GM12873 (cell line): ENCODE measurements at regions not wholly inside any gene's neighbourhood (a gene's known extent, or its start where the extent isn't known, plus 50 kb on each side); places are given as distances from the start of the nearest gene placed in this dataset.

Source experiments
- TF ChIP-seq, protein P1 (sequence below): IDR thresholded peaks from 2 replicates; pipeline ENCODE4 v1.5.1; 2012; ENCODE audit warnings: low read depth, mild to moderate bottlenecking, moderate library complexity, low read length, control low read depth; ENCODE audit not compliant: insufficient read depth; ENCODE audit errors: missing control alignments

DNA sequence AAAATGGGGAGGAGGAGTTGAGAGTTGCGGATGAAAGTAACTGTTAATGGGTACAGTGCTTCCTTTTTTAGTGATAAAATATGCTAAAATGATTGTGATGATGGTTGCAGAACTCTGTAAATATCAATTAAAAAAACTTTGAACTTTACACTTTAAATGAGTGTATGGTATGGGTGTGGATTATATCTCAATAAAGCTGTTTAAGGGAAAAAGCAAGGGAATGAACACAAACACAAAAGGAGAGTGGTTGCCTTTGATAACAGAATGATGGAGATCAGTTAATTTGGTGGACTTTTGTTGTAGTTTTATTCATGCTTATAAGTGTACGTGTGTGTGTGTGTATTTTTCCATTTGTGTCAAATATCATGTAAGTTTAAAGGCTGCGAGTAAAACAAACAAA, 186.1 kb downstream of the ZNF608 start:
- TF ChIP-seq, protein P1, sequence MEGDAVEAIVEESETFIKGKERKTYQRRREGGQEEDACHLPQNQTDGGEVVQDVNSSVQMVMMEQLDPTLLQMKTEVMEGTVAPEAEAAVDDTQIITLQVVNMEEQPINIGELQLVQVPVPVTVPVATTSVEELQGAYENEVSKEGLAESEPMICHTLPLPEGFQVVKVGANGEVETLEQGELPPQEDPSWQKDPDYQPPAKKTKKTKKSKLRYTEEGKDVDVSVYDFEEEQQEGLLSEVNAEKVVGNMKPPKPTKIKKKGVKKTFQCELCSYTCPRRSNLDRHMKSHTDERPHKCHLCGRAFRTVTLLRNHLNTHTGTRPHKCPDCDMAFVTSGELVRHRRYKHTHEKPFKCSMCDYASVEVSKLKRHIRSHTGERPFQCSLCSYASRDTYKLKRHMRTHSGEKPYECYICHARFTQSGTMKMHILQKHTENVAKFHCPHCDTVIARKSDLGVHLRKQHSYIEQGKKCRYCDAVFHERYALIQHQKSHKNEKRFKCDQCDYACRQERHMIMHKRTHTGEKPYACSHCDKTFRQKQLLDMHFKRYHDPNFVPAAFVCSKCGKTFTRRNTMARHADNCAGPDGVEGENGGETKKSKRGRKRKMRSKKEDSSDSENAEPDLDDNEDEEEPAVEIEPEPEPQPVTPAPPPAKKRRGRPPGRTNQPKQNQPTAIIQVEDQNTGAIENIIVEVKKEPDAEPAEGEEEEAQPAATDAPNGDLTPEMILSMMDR, result no peak

DNA sequence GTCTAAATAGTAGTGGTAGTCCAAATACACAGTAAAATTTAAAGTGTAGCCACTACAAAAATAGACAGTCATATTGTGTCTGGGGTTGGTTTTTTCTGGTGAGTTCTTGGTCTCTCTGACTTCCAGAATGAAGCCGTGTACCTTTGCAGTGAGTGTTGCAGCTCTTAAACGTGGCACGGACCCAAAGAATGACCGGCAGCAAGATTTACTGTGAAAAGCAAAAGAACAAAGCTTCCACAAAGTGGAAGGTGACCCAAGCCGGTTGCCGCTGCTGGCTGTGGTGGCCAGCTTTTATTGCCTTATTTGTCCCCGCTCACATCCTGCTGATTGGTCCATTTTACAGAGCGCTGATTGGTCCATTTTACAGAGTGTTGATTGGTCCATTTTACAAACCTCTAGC, 188.7 kb downstream of the ZNF608 start:
- TF ChIP-seq, protein P1, result no peak

DNA sequence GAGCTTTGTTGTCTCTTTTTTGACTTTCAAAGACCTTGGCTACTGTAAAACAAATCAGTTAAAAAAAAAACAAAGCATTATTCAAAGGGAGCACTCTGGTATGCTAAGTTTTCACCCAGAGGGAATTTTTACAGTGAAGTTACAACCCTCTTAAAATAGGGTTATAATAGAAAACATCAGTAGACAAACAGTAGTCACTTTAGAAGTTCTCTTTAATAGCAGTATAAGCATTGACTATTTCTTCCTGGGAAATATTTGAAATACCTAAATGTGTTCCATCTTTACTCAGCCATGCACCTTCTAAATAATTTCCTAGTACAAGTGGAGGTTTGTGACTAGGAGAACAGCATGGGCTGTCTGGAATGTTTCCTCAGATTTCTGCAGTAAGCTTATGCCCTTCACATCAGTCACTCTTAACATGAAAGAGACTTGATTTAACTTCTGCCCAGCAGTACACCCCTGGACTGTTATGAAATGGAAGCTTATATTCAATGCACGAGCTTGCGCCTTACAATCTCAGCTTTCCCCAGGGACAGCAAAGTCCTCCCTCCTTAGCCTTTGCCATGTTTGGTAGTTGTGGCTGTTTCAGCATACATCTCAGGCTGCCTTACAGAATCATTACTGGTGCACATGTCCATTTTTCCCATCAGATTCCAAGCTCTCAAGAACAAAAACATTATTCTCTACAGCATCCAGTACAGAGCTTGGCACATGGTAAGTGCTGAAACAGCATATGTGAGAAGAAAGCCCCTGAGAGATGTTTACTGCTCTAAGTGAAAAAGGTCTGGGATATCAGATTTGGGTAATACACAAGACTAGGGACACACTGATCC, 191.5 kb downstream of the ZNF608 start:
- TF ChIP-seq, protein P1, result no peak

DNA sequence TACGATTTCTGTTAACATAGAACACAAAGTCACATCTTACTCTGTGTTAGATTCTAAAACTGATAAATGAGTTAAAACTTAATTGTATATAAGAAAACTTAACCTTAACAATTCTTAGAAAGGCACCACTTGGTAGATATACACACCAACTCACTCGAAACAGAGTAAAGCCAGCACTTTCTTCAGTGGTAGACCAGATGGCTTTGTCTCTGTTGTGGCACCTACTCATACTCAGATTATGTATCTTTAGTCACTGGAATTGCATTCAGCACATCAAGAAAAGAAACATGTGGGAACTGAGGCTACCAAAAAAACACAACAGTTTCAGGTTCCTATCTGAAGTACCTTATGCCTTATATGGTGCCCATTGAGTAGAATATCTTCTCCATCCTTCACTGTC, 192.5 kb downstream of the ZNF608 start:
- TF ChIP-seq, protein P1, result no peak

DNA sequence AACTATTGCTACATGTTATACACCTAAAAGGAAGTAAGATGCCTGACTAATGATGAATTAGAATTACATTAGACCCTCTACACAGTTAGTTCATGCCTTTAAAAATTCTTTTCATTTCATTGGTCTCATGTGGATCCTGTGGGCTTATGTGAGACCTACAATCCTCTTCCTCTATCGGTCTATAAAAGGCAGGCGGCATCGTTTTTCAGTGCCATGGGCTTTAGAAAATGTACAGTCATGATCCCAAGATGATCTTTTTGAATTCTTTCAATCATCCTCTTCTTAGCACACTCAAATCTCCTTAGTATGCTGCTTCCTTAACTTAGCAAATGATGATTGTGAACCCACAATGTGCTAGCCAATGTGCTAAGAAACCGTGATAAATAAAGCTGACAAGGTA, 193.9 kb downstream of the ZNF608 start:
- TF ChIP-seq, protein P1, result no peak

DNA sequence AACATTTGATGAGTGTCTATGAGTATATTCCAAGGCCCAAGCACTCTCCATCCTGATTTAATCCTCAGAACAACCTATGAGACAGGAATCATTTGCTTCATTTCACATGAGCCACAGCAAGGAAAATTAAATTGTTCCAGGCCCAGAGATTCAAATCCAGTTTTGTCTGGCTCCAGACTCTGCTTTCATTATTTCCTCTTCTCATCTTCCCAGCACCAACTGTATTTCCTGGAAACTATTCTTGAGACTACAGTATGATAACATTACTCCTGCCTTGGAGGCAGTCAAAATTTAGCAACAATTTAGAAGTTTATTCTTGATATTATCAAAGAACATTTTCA, 194.5 kb downstream of the ZNF608 start:
- TF ChIP-seq, protein P1, result no peak

DNA sequence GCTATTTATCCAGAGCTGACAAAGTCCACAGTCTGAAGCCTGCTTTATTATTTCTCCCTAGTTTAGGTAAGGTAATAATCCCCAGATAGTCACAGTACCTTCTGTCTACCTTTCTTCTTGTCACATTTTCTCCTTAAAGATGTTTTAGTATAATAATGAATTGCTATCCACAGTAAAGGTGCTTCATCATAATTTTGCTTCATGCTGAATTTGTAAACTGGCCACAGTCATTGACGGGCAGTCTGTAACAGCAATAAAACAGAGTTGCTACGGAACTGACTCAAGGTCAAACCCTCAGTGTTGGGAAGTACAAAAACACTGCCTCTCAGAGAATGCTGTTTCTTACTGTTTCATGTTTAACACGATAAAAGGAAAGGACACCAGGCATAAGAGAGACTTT, 195.7 kb downstream of the ZNF608 start:
- TF ChIP-seq, protein P1, result no peak
